GM13977 (cell line): ENCODE measurements at regions not wholly inside any gene's neighbourhood (a gene's known extent, or its start where the extent isn't known, plus 50 kb on each side); places are given as distances from the start of the nearest gene placed in this dataset.

Source experiments
- DNase-seq: peaks from one replicate; pipeline ENCODE4 v3.0.0; 2012; ENCODE audit warnings: low spot score
- CTCF ChIP-seq: IDR thresholded peaks from 2 replicates; pipeline ENCODE4 v1.5.1; 2012; ENCODE audit warnings: mild to moderate bottlenecking, control low read depth; ENCODE audit not compliant: insufficient read depth; ENCODE audit errors: extremely low read depth, missing control alignments
- in situ Hi-C: fragments of 300-500 bp; cut with MboI; formaldehyde crosslinking; loops from one replicate; pipeline ENCODE4 v1.12.0; 2022; ENCODE audit warnings: low sequenced_read_pairs, low pct_unique_long_range_greater_than_20kb, mixed read lengths, inconsistent platforms; ENCODE audit not compliant: unreplicated experiment

GRCh38 chr12:92072112-92072511, 73.5 kb downstream of the BTG1 start:
- in situ Hi-C loops, result no loop called here
- no peak for DNase-seq
- TF ChIP-seq CTCF, result no peak

DNA sequence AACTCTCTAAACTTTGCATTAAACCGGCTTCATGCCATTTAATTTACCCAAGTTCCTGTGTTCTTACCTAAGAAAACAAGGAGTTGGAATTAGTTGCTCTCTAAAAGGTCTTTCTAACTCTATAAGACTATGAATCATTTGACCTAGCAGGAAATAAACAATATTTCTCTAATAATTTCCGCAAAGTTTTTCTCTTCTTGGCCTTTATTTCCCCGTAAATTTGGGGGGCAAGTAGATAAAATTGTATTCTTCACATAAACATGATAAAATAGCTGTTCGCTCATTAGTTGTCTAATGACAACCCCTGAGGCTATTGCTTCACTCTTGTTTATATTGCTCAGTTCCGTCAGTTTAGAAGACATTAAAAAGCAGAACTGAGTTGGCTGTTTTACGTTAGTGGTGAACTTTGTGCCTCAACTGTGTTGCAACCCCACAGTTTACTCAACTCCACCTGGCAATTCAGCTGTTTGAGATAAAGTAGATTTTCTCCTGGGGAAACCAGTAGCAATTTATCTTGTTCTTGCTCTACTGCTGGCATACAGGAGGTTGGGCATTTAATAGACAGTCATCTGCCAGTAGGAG, 74.7 kb downstream of the BTG1 start:
- no peak for TF ChIP-seq CTCF
- DNase-seq, result no peak
- in situ Hi-C loops, result no loop called here

DNA sequence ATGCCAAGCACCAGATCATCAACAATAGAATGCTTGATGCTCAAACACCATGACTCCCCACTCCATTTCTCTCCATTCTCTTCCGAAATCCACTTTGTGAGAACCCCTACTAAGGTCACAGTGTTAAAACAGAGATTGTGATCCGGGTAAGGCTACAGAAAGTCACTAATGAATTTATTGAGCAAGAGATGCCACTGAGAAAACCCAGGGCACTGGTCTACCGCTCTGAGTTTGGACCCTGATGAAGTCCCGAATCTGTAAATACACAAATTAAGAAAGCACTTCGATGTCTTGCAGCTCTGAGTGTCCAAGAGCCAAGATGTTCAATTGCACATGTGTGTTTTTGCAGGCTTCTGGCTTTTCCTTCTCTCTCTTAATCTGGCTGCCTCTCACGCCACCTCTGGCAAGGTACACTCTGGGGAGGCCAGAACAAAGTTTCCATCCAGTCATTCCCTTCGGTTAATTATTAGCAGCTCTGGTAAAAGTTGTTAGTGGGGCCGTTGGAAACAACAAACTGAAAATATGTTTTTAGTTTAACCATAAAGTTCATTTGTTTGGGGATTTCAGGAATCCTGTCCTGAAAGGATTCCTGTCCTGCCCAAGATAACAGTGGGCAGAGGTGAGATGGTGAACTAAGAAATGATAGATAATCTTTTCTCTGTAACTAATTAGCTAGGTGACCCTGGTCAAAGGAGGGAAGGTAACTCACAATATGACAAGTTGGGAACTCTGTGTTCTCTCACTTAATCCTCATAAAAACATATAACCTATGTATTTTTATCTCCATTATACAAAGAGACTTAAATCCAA, 75.4 kb downstream of the BTG1 start:
- in situ Hi-C loops, result no loop called here
- no peak for TF ChIP-seq CTCF
- no peak for DNase-seq

DNA sequence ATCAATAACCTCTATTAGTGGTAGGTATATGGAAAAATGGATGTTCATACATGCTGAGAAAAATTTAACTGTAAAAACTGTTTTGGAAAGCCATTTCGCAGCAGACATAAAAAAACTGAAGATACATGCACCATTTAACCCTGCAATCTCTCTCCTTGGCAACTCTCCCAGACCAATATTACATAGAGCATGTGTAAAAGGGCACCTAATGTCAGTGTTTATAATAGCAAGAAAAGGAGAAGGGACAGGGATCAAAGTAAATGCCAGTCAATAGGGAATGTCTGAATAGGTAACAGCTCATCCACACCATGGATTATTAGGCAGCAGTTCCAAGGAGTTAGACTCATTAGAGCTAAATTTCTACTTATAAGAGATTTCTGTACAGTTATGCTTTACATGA, 77.2 kb downstream of the BTG1 start:
- in situ Hi-C loops, result no loop called here
- no peak for DNase-seq
- TF ChIP-seq CTCF, result no peak

GRCh38 chr12:92065639-92066038, 80.0 kb downstream of the BTG1 start:
- TF ChIP-seq CTCF, result no peak
- in situ Hi-C loops, result no loop called here
- no peak for DNase-seq

DNA sequence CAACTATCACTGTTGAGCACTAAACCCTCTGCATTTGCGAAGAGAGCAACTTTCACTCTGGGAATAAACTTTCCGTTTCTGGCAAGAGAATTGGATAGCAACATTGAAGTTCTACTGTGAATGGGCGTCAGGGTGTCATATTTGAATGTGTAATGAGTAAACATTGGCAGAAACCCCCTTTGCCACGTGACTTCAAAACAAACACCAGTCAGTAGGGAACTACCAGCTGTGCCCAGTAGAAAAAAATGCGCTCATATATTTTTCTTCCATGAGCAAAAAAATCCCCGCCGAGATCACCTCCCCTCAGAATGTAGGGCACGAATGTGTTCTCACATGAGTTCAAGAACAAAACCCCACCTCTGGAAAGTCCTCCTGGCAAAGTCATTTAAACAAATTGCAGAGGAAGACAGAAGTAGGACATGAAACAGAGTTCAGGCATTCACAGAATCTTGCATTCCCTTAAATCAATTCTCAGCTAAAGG, 80.6 kb downstream of the BTG1 start:
- no peak for DNase-seq
- no peak for TF ChIP-seq CTCF
- in situ Hi-C loops, result no loop called here
